KMS-11 (cell line): ENCODE measurements at regions not wholly inside any gene's neighbourhood (a gene's known extent, or its start where the extent isn't known, plus 50 kb on each side); places are given as distances from the start of the nearest gene placed in this dataset.

Experiments used
- H2AFZ ChIP-seq: fragments of 200-600 bp; sonication (generic); 2 replicates; pipeline ENCODE4 v1.6.1; 2016; ENCODE audit warnings: antibody characterized with exemption, mixed run types, low read depth
- H3K27ac ChIP-seq: fragments of 200-600 bp; sonication (generic); 2 replicates; pipeline ENCODE4 v1.6.1; 2016; ENCODE audit warnings: mild to moderate bottlenecking, mixed run types
- H3K27me3 ChIP-seq: fragments of 200-600 bp; sonication (generic); 2 replicates; pipeline ENCODE4 v1.6.1; 2017; ENCODE audit warnings: mild to moderate bottlenecking, low read depth, mixed run types, moderate library complexity; ENCODE audit not compliant: insufficient read depth
- H3K36me3 ChIP-seq: fragments of 200-600 bp; sonication (generic); 2 replicates; pipeline ENCODE4 v1.6.1; 2017; ENCODE audit warnings: mild to moderate bottlenecking, mixed run types; ENCODE audit not compliant: insufficient read depth
- H3K4me1 ChIP-seq: fragments of 200-600 bp; sonication (generic); 2 replicates; pipeline ENCODE4 v1.6.1; 2016; ENCODE audit warnings: mild to moderate bottlenecking, low read depth, mixed run types; ENCODE audit not compliant: poor library complexity, severe bottlenecking
- H3K4me2 ChIP-seq: fragments of 200-600 bp; sonication (generic); 2 replicates; pipeline ENCODE4 v1.7.0; 2016; ENCODE audit warnings: mild to moderate bottlenecking, mixed run types
- H3K4me3 ChIP-seq: fragments of 200-600 bp; sonication (generic); IDR thresholded peaks from 2 replicates; pipeline ENCODE4 v1.6.1; 2017; ENCODE audit warnings: low read depth, low read length, mixed read lengths; ENCODE audit not compliant: insufficient read depth
- H3K79me2 ChIP-seq: fragments of 200-600 bp; sonication (generic); 2 replicates; pipeline ENCODE4 v1.6.1; 2016; ENCODE audit warnings: low read depth, mixed run types; ENCODE audit not compliant: insufficient read depth
- H3K9ac ChIP-seq: fragments of 200-600 bp; sonication (generic); 2 replicates; pipeline ENCODE4 v1.6.1; 2016; ENCODE audit warnings: mild to moderate bottlenecking, mixed run types
- H4K20me1 ChIP-seq: fragments of 200-600 bp; sonication (generic); 2 replicates; pipeline ENCODE4 v1.6.1; 2016; ENCODE audit warnings: mild to moderate bottlenecking, mixed run types; ENCODE audit not compliant: insufficient read depth
- CTCF ChIP-seq: fragments of 200-600 bp; sonication (generic); conservative IDR thresholded peaks from 2 replicates; pipeline ENCODE4 v1.6.1; 2017; ENCODE audit warnings: low read depth, mild to moderate bottlenecking, antibody characterized with exemption, low read length, moderate library complexity, mixed read lengths

DNA sequence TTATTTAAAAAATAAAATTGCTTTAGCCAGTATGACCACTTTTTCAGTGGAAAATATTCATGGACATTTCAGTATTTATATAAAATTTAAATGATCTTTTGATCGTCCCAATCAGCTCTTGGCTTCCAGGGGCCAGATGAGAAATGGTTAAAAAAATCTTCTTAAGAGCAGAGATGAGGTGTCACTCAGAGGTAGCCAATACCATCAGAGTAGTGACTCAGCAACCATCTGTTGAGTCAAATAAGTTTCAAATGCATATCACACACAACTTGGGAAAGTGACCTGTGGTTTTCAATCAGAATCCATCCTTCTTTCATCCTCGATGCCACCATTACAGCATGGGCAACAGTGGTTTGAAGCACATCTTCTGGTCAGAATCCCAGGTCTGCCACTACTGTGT, 958.8 kb upstream of the NR2F2 start:
- H4K20me1 ChIP-seq, result no peaks in the 10 kb centered on the region
- H3K36me3 ChIP-seq, result no peaks in the 10 kb centered on the region
- H3K27me3 ChIP-seq, result no peaks in the 10 kb centered on the region
- H3K4me2 ChIP-seq, result peak overlapping the region; percentile 19; the same call in 1 of the 2 replicates
- no peaks in the 10 kb centered on the region for H3K79me2 ChIP-seq
- peaks cover 10% of the 10 kb centered on the region for H3K4me1 ChIP-seq
- TF ChIP-seq CTCF, result no peak
- no peak overlapping the region for H3K9ac ChIP-seq
- no peak overlapping the region for H3K27ac ChIP-seq
- no peak overlapping the region for H3K4me3 ChIP-seq
- no peak overlapping the region for H2AFZ ChIP-seq

DNA sequence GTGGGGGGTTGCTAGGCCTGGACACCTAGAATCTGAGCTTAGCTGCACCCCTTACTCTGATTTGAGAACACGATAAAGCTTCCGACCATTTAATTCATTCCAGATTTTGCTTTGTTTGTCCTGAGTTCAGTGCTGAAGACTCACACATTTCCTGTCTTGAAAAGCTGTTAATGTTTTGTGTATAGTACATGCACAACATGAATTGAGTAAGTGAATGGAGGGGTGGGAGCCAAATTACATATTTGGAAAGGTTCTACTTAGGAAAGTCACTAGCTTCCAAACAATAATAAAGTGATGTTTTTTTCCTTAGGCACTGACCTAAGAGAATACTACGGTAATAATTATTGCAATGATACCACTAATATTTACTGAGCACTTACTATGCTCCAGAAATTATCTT, 955.2 kb upstream of the NR2F2 start:
- Histone ChIP-seq H3K36me3 (no peaks in the 10 kb centered on the region), H3K4me1 (peaks cover 10% of the 10 kb centered on the region), H3K79me2 (no peaks in the 10 kb centered on the region), H4K20me1 (no peaks in the 10 kb centered on the region), H2AFZ (no peak overlapping the region), H3K4me3 (no peak overlapping the region), H3K4me2 (no peak overlapping the region), H3K9ac (no peak overlapping the region), H3K27ac (no peak overlapping the region), H3K27me3 (no peaks in the 10 kb centered on the region)
- TF ChIP-seq CTCF, result no peak

- Histone ChIP-seq H2AFZ (no peak overlapping the region), H3K36me3 (no peaks in the 10 kb centered on the region), H3K79me2 (no peaks in the 10 kb centered on the region), H3K4me3 (no peak overlapping the region), H3K4me1 (no peaks in the 10 kb centered on the region), H3K27me3 (no peaks in the 10 kb centered on the region), H3K4me2 (no peak overlapping the region), H3K27ac (no peak overlapping the region), H4K20me1 (no peaks in the 10 kb centered on the region), H3K9ac (no peak overlapping the region)
- TF ChIP-seq CTCF, result no peak
Measured at GRCh38 chr15:95377258-95377852, 953.1 kb upstream of the NR2F2 start.

- Histone ChIP-seq H3K27ac (no peak overlapping the region), H2AFZ (no peak overlapping the region), H3K9ac (no peak overlapping the region), H3K4me1 (no peaks in the 10 kb centered on the region), H3K36me3 (no peaks in the 10 kb centered on the region), H3K4me2 (no peak overlapping the region), H3K4me3 (no peak overlapping the region), H3K79me2 (no peaks in the 10 kb centered on the region), H3K27me3 (no peaks in the 10 kb centered on the region), H4K20me1 (no peaks in the 10 kb centered on the region)
- no peak for TF ChIP-seq CTCF
Measured at GRCh38 chr15:95394186-95395067, 936.1 kb upstream of the NR2F2 start.
